DOHH2 (cell line): ENCODE measurements at regions not wholly inside any gene's neighbourhood (a gene's known extent, or its start where the extent isn't known, plus 50 kb on each side); places are given as distances from the start of the nearest gene placed in this dataset.

Experiments used
- H3F3A ChIP-seq: fragments of 200-600 bp; sonication (generic), shearing (Covaris generic); 2 replicates; pipeline ENCODE4 v1.6.0; 2016; ENCODE audit warnings: antibody characterized with exemption, mild to moderate bottlenecking; ENCODE audit not compliant: control insufficient read depth, insufficient read depth
- H3K27ac ChIP-seq: fragments of 200-600 bp; sonication (generic); 2 replicates; pipeline ENCODE4 v1.5.1; 2014; ENCODE audit warnings: low read depth, mild to moderate bottlenecking, low read length, moderate library complexity
- H3K27me3 ChIP-seq: fragments of 200-600 bp; sonication (generic); 2 replicates; pipeline ENCODE4 v1.6.1; 2014; ENCODE audit warnings: mild to moderate bottlenecking, low read length, mixed read lengths; ENCODE audit not compliant: control insufficient read depth
- H3K36me3 ChIP-seq: fragments of 200-600 bp; sonication (generic); 2 replicates; pipeline ENCODE4 v1.6.1; 2014; ENCODE audit warnings: mild to moderate bottlenecking, low read length, moderate library complexity, mixed read lengths; ENCODE audit not compliant: control insufficient read depth
- H3K4me1 ChIP-seq: fragments of 200-600 bp; sonication (generic); 2 replicates; pipeline ENCODE4 v1.6.1; 2014; ENCODE audit warnings: mild to moderate bottlenecking, low read length, mixed read lengths; ENCODE audit not compliant: control insufficient read depth
- H3K4me2 ChIP-seq: fragments of 200-600 bp; sonication (generic); 2 replicates; pipeline ENCODE4 v1.6.0; 2014; ENCODE audit warnings: mild to moderate bottlenecking, low read length, moderate library complexity
- H3K4me3 ChIP-seq: fragments of 200-600 bp; sonication (generic); 2 replicates; pipeline ENCODE4 v1.5.1; 2014; ENCODE audit warnings: mild to moderate bottlenecking, low read length, mixed read lengths
- H3K79me2 ChIP-seq: fragments of 200-600 bp; sonication (generic); 2 replicates; pipeline ENCODE4 v1.6.1; 2014; ENCODE audit warnings: mild to moderate bottlenecking, low read length, mixed read lengths; ENCODE audit not compliant: control insufficient read depth
- H3K9me2 ChIP-seq: fragments of 200-600 bp; sonication (generic); replicated peaks from 2 replicates; pipeline ENCODE4 v1.6.1; 2014; ENCODE audit warnings: mild to moderate bottlenecking, low read length, mixed read lengths; ENCODE audit not compliant: control insufficient read depth
- H3K9me3 ChIP-seq: fragments of 200-600 bp; sonication (generic); 2 replicates; pipeline ENCODE4 v1.6.1; 2014; ENCODE audit warnings: antibody characterized with exemption, low read length, mixed read lengths; ENCODE audit not compliant: control insufficient read depth, insufficient read depth
- H4K20me1 ChIP-seq: fragments of 200-600 bp; sonication (generic); 2 replicates; pipeline ENCODE4 v1.6.0; 2014; ENCODE audit warnings: low read depth, mild to moderate bottlenecking, antibody characterized with exemption, low read length, moderate library complexity; ENCODE audit not compliant: control insufficient read depth, insufficient read depth
- EZH2phosphoT487 ChIP-seq: fragments of 200-600 bp; sonication (generic); IDR thresholded peaks from 2 replicates; pipeline ENCODE4 v1.6.1; 2017; ENCODE audit warnings: borderline replicate concordance, mild to moderate bottlenecking, antibody characterized with exemption, low read length, moderate library complexity, mixed read lengths
- TF ChIP-seq, protein P1 (sequence below): fragments of 200-600 bp; sonication (generic); IDR thresholded peaks from one replicate; pipeline ENCODE4 v1.5.1; 2014; ENCODE audit warnings: antibody characterized with exemption, mild to moderate bottlenecking, low read depth, low read length; ENCODE audit not compliant: poor library complexity, severe bottlenecking

DNA sequence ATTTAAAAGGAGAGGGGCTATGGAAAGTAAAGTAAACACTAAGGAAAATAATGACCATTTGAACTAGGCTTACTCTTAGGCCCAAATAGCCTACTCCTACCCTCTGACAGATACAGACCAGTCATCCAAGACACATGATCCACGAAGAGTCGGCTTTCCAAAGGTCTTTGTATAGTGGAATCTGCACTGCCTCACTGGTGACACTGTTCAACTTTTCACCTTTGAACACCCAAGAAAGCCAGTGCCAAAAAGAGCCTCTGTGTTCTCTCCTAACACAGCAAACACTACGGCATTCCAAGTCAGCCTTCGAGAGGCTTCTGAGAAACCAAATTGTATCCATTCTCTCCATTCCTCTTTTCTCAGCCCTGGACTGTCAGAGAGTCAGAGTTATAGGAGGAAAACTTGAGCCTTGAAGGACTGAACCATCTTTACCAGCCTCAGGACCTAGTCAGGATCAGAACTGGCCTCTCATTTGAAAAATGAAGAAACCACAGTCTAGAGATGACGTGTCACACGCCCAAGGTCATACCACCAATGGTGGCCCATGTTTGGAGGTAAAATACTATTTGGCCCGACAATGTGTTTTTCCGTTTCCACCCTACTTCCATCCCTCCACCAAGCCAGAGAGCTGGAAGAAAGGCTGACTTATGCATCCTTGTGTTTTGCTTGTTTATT, 267.4 kb upstream of the ACVR2A start:
- TF ChIP-seq, protein P1, sequence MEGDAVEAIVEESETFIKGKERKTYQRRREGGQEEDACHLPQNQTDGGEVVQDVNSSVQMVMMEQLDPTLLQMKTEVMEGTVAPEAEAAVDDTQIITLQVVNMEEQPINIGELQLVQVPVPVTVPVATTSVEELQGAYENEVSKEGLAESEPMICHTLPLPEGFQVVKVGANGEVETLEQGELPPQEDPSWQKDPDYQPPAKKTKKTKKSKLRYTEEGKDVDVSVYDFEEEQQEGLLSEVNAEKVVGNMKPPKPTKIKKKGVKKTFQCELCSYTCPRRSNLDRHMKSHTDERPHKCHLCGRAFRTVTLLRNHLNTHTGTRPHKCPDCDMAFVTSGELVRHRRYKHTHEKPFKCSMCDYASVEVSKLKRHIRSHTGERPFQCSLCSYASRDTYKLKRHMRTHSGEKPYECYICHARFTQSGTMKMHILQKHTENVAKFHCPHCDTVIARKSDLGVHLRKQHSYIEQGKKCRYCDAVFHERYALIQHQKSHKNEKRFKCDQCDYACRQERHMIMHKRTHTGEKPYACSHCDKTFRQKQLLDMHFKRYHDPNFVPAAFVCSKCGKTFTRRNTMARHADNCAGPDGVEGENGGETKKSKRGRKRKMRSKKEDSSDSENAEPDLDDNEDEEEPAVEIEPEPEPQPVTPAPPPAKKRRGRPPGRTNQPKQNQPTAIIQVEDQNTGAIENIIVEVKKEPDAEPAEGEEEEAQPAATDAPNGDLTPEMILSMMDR = no peak
- TF ChIP-seq EZH2phosphoT487 = no peak

DNA sequence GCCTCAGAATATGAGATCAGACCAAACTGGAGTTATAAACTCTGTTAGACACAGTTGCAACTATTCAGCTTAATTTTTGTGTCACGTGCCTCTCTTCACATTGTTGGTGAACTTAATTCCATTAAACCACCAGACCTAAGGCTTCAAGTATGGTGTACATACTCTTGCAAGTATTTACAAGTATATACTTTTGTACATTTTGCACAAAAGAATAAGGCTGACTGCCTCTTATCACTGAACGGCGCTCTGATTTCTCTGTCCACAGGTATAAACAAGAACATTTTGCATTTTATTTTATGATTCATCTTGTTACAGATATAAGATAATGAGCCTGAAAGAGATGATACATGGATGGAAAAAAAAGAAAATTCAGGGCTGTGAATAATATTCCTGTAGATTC, 269.7 kb upstream of the ACVR2A start:
- Histone ChIP-seq H3F3A (no peaks in the 10 kb centered on the region), H3K79me2 (no peaks in the 10 kb centered on the region), H3K9me3 (no peaks in the 10 kb centered on the region), H3K27ac (no peak overlapping the region), H3K4me3 (no peak overlapping the region), H3K9me2 (no peaks in the 10 kb centered on the region), H3K4me2 (no peak overlapping the region), H3K36me3 (no peaks in the 10 kb centered on the region), H4K20me1 (no peaks in the 10 kb centered on the region), H3K4me1 (no peaks in the 10 kb centered on the region), H3K27me3 (no peaks in the 10 kb centered on the region)
- TF ChIP-seq, protein P1 = no peak
- no peak for TF ChIP-seq EZH2phosphoT487

More for the DNA sequence above, 267.4 kb upstream of the ACVR2A start:
- Histone ChIP-seq H3K79me2 (no peaks in the 10 kb centered on the region), H3K4me2 (no peak overlapping the region), H3F3A (no peaks in the 10 kb centered on the region), H3K9me2 (no peaks in the 10 kb centered on the region), H3K4me1 (no peaks in the 10 kb centered on the region), H3K27ac (no peak overlapping the region), H3K9me3 (no peaks in the 10 kb centered on the region), H3K27me3 (no peaks in the 10 kb centered on the region), H4K20me1 (no peaks in the 10 kb centered on the region), H3K4me3 (no peak overlapping the region), H3K36me3 (no peaks in the 10 kb centered on the region)

DNA sequence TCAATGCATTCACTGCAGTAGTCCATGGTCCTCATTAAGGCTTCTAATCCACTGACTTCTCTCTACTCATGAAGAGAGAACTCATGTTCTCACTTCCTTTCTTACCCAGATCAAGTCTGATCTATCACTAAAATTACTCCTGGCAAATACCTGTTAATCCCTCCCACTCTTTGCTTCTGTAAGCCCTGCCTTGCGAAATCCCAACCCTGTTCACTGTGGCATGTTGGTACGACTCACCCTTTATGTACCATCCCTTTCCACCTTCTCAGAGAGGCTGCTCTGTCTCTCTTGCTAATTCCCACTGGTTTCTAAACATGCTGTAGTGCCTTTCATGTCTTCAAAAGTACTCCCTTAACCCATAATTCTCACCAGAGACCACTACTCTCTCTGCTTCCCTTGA, 272.2 kb upstream of the ACVR2A start:
- no peak overlapping the region for H3K27ac ChIP-seq
- H4K20me1 ChIP-seq = no peaks in the 10 kb centered on the region
- H3K4me2 ChIP-seq = no peak overlapping the region
- no peaks in the 10 kb centered on the region for H3K9me2 ChIP-seq
- H3K79me2 ChIP-seq = no peaks in the 10 kb centered on the region
- H3F3A ChIP-seq = no peaks in the 10 kb centered on the region
- H3K9me3 ChIP-seq = no peaks in the 10 kb centered on the region
- H3K36me3 ChIP-seq = no peaks in the 10 kb centered on the region
- no peak overlapping the region for H3K4me3 ChIP-seq
- H3K4me1 ChIP-seq = no peaks in the 10 kb centered on the region
- H3K27me3 ChIP-seq = no peaks in the 10 kb centered on the region
- TF ChIP-seq, protein P1 = no peak
- TF ChIP-seq EZH2phosphoT487 = no peak
